Dermis blood vessel endothelial cell (primary cell): ENCODE measurements at regions not wholly inside any gene's neighbourhood (a gene's known extent, or its start where the extent isn't known, plus 50 kb on each side); places are given as distances from the start of the nearest gene placed in this dataset.
A peak's percentile ranks its signal among the peaks of the same experiment; 100 is the strongest.
"Not testable (repeated sequence)": the region's sequence is repeated elsewhere in the genome, so short reads cannot be mapped to it uniquely, and the experiment has no call there.

ENCODE experiments used
- DNase-seq: peaks from one replicate; pipeline ENCODE4 v3.0.0; 2010

DNA sequence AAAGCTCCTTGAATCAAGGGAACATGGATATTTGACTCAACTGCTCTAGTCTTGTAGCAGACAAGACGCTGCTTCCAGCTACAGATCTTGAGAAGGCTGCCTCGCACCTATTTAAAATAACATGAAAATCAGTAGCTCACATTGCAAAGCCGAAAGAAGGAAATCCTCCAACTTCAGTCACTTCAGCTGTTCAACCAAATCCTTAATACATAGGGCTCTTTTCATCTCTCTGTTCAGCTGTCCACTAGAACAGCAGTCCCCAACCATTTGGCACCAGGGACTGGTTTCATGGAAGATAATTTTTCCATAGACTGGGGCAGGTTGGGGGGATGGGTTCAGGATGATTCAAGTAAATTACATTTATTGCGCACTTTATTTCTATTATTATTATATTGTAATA lies 1116.0 kb upstream of the TMEM132C start:
- no peak for DNase-seq

DNA sequence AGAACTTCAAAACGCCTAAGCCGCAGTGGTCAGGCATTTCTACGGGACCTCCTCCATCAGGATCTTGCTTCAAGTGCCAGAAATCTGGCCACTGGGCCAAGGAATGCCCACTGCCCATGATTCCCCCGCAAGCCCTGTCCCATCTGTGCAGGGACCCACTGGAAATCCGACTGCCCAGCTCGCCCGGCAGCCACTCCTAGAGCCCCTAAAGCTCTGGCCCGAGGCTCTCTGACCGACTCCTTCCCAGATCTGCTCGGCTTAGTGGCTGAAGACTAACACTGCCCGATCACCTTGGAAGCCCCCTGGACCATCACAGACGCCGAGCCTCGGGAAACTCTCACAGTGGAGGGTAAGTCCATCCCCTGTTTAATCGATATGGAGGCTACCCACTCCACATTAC lies 1113.0 kb upstream of the TMEM132C start:
- DNase-seq: no peak

- DNase-seq: not testable (repeated sequence)
Measured at GRCh38 chr12:127154830-127155229, 1112.1 kb upstream of the TMEM132C start.

- not testable (repeated sequence) for DNase-seq
Measured at GRCh38 chr12:127155935-127156619, 1110.9 kb upstream of the TMEM132C start.

GRCh38 chr12:127157501-127158366 lies 1109.2 kb upstream of the TMEM132C start:
- not testable (repeated sequence) for DNase-seq

GRCh38 chr12:127158385-127159061 lies 1108.4 kb upstream of the TMEM132C start:
- DNase-seq: no peak

DNA sequence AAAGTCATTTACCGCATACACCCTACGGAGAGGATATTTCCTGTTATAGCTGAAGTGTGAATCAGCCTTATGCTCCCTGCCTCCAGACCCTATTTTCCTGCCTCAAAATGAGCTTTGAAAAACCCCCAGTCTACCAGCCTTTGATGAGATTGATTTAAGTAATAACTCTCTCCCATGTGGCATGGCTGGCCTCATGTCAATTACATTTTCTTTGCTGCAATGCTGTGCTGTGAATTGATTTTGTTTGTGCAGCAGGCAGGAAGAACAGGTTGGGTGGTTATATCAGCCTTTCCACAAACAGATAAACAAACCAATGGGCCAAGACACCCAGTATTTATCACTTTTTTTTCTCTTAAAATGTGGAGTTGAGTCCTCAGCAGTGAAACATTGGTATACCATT lies 1105.5 kb upstream of the TMEM132C start:
- DNase-seq: no peak

GRCh38 chr12:127162307-127162706 lies 1104.7 kb upstream of the TMEM132C start:
- no peak for DNase-seq

DNA sequence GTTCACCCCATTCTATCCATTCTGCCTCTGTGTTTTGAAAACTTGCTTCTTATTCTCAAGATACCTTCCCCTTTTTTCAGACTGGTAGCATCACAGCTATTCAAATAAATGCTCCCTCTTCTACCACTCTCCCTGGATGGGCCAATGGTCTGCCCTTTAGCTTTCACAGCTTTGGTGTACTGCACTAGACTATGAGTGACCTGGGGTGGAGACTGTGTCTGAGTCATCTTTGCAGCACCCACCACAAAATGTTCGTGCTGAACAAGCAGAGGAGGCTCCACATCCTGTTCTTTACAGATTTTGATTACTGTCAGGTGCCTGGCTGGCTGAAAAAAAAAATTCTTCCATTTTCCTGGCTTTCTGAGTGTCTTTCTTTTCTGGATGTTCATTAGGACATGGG lies 1104.1 kb upstream of the TMEM132C start:
- DNase-seq: no peak

DNA sequence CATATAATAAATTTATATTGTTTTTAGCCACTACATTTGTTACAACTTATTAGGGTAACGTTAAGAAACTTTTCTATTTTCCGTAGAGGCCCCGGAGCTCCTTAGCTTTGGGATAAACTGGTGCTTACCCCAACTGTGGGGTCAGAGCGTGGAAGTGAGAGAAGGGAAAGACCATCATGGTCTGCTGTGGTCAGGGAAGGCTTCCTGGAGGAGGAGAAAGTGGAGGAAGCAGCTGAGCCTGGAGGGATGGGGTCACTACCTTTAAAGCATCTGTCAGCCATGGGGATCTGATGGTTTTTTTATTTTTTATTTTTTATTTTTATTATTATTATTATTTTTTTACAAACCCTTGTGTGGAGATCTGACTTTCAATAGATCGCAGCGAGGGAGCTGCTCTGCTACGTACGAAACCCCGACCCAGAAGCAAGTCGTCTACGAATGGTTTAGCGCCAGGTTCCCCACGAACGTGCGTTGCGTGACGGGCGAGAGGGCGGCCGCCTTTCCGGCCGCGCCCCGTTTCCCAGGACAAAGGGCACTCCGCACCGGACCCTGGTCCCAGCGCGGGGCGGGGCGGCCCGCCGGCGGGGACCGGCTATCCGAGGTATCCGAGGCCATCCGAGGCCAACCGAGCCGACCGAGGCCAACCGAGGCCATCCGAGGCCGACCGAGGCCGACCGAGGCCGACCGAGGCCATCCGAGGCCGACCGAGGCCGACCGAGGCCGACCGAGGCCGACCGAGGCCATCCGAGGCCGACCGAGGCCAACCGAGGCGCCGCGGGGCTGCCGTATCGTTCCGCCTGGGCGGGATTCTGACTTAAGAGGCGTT lies 1101.2 kb upstream of the TMEM132C start:
- peak; percentile 48 for DNase-seq

DNA sequence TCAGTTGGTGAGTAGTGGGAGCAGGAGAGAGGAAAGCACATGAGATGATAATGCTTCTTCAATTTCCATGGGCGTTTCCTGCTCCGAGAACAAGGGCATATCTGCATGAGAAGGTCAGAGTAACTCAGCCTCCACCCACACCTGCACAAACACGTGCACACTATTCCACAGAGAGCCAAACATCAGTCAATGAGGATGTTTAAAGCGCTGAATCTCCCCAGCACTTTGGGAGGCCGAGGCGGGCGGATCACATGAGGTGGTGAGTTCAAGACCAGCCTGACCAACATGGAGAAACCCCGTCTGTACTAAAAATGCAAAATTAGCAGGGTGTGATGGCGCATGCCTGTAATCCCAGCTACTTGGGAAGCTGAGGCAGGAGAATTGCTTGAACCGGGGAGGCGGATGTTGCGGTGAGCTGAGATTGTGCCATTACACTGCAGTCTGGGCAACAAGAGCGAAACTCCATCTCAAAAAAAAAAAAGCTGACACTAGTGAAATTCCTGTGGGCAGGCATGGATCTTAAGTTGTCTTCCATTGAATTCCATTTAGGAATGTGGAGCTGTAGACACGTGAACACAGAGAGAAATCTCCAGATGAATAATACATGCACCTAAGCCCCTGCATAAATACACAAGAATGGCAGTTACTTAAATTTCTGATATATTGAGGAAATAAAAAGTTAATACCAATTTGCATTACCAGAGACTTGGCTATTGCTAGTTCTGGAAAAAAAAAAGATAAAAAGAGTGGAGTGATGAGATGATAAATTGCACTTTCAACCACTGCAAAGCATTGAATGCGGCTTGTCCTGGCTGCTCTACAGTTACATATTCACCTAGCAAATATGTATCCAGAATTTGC lies 1097.4 kb upstream of the TMEM132C start:
- no peak for DNase-seq

- no peak for DNase-seq
Measured at GRCh38 chr12:127170226-127171180, 1096.5 kb upstream of the TMEM132C start.

- DNase-seq: no peak
Measured at GRCh38 chr12:127172861-127173260, 1094.1 kb upstream of the TMEM132C start.

- not testable (repeated sequence) for DNase-seq
Measured at GRCh38 chr12:127173971-127174370, 1093.0 kb upstream of the TMEM132C start.

GRCh38 chr12:127174881-127175280 lies 1092.1 kb upstream of the TMEM132C start:
- no peak for DNase-seq

GRCh38 chr12:127175361-127175760 lies 1091.6 kb upstream of the TMEM132C start:
- DNase-seq: no peak

GRCh38 chr12:127176804-127177203 lies 1090.2 kb upstream of the TMEM132C start:
- no peak for DNase-seq

- DNase-seq: no peak
Measured at GRCh38 chr12:127178052-127178451, 1088.9 kb upstream of the TMEM132C start.

DNA sequence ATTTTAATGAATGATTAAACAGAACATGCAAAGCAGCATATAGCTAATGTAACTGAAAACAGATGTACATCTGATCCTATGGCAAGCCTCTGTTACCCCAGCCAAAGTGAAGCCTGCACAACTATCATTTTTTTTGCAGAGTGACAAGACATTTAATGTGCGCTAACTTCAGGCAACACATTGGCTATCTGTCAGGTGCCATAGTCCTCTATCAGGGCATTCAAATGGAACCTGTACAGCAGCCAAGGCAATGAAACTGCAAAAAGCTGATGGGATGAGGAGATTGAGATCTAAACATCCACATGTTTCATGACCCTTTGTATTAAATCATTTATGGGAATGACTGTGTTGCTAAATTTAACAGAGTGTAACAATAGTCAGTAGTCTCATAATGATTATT lies 1088.5 kb upstream of the TMEM132C start:
- DNase-seq: no peak

- DNase-seq: no peak
Measured at GRCh38 chr12:127179176-127179575, 1087.8 kb upstream of the TMEM132C start.
